ENCODE measurements at regions not wholly inside any gene's neighbourhood (a gene's known extent, or its start where the extent isn't known, plus 50 kb on each side); places are given as distances from the start of the nearest gene placed in this dataset.

- TF ChIP-seq CTCF (IDR thresholded peaks at IDR 0.05) (no peak), KDM5A (IDR thresholded peaks at IDR 0.05) (no peak), JUN (IDR thresholded peaks at IDR 0.05) (no peak), POLR2A (IDR thresholded peaks at IDR 0.05; ENCODE audit: low read length) (no peak), USF2 (IDR thresholded peaks at IDR 0.05) (no peak), RFX5 (IDR thresholded peaks at IDR 0.05) (no peak), CHD2 (IDR thresholded peaks at IDR 0.05; ENCODE audit: low read length, partially characterized antibody) (no peak), EP300 (IDR thresholded peaks at IDR 0.05) (no peak), POLR2AphosphoS2 (conservative IDR thresholded peaks at IDR 0.05; ENCODE audit: low read length) (no peak), HOXB5 (CRISPR knock-in tag; IDR thresholded peaks at IDR 0.05) (no peak), BCL3 (IDR thresholded peaks at IDR 0.05) (no peak), RAD21 (conservative IDR thresholded peaks at IDR 0.05 in 1 of 2, IDR thresholded peaks at IDR 0.05 in 1 of 2) (no peak), REST (IDR thresholded peaks at IDR 0.05) (no peak)
Observed at GRCh38 chr3:22129101-22129500, 378.1 kb upstream of the ZNF385D start.
